IgD-negative memory B cell (primary cell): ENCODE measurements at regions not wholly inside any gene's neighbourhood (a gene's known extent, or its start where the extent isn't known, plus 50 kb on each side); places are given as distances from the start of the nearest gene placed in this dataset.

Experiments
- H3K27ac Mint-ChIP-seq, 3 donors: one replicate each; pipeline ENCODE4 v1.8.0; 2020 to 2022; ENCODE audit warnings: mild to moderate bottlenecking in 3 of 3, mixed read lengths in 3 of 3, moderate library complexity in 1 of 3
- H3K27me3 Mint-ChIP-seq: one replicate; pipeline ENCODE4 v1.8.0; 2021; ENCODE audit warnings: mixed read lengths
- H3K36me3 Mint-ChIP-seq: one replicate; pipeline ENCODE4 v1.8.0; 2020; ENCODE audit warnings: mild to moderate bottlenecking, mixed read lengths
- H3K4me1 Mint-ChIP-seq, 3 donors: one replicate each; pipeline ENCODE4 v1.8.0; 2020 to 2022; ENCODE audit warnings: mixed read lengths in 3 of 3, mild to moderate bottlenecking in 1 of 3
- H3K4me3 Mint-ChIP-seq, 4 donors: one replicate each; pipeline ENCODE4 v1.8.0; 2020 to 2022; ENCODE audit warnings: mild to moderate bottlenecking in 4 of 4, mixed read lengths in 4 of 4, moderate library complexity in 3 of 4
- H3K9me3 Mint-ChIP-seq, 3 donors: one replicate each; pipeline ENCODE4 v1.8.0; 2020 to 2021; ENCODE audit warnings: mixed read lengths in 3 of 3, mild to moderate bottlenecking in 1 of 3

DNA sequence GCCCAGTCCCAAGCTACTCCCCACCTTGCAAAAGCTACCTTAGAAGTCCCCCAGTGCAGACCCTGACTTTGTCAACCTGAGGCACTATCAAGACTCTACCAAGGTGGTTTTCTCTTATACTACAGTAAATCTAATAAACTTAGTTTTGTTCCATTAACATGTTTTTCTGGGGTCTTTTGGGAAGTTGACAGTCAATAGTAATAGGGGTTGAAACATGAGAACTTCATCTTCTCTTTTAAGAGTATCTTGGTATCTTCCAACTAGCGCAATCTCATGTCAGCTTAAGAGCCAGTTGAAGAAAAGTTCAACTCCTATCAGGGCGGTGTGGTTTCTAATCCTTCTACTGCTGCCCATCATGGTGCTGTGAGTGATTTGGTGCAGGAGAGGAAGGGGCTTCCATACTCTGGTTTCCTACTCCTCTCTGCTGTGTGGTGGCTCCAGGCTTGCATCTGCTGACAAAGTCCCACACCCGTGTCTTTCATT is 164.2 kb downstream of the FOXA2 start:
- Mint-ChIP-seq H3K27ac (no peak overlapping the region), H3K4me1 (no peaks in the 10 kb centered on the region), H3K36me3 (no peaks in the 10 kb centered on the region)

DNA sequence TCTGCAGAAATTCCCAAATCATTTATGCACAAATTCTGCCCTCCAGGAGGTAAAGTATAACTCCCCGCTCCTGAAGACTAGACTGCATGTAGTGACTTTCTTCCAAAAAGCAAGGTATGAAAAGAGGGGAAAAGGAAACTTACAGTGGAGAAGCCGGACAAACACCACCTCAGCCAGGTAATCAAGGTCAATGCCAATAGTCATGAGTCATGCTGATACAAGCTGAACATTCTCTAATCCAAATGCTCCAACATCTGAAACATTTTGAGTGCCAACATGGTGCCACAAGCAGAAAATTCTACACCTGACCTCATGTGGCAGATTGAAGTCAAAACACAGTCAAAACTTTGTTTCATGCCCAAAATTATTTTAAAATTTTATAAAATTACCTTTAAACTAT is 165.6 kb downstream of the FOXA2 start:
- peaks cover 0 to 2% (median 0%) of the 10 kb centered on the region in 3 donors for H3K9me3 Mint-ChIP-seq
- H3K36me3 Mint-ChIP-seq: no peaks in the 10 kb centered on the region
- H3K27me3 Mint-ChIP-seq: no peaks in the 10 kb centered on the region
- H3K4me1 Mint-ChIP-seq: no peaks in the 10 kb centered on the region
- peak overlapping the region in 1 of 3 donors; percentile 2 for H3K27ac Mint-ChIP-seq
- H3K4me3 Mint-ChIP-seq: no peak overlapping the region

More for the DNA sequence above, 164.2 kb downstream of the FOXA2 start:
- Mint-ChIP-seq H3K27me3 (no peaks in the 10 kb centered on the region), H3K4me3 (no peak overlapping the region), H3K9me3 (peaks cover 2 to 3% (median 3%) of the 10 kb centered on the region in 3 donors)

DNA sequence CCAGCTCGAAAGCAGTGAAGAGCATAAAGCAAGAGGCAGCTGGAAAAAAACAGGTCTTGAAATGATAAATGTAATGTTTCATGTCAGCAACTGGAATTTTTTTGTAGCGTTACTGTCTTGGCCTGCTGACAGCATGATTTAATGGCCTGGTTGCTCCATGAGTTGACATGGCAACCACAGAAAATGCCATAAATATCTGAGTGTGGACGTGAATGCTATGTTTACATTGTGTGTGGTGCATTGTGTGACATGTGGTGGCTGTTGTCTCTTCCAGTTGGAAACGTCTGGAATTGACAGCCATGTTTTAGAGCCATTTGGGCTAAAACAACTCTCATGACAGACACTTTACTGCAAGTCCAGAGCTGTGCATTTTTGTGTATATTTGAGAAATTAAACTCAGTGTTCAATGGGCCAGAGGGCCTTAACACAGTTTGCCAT is 170.0 kb downstream of the FOXA2 start:
- Mint-ChIP-seq H3K4me1 (no peaks in the 10 kb centered on the region), H3K27ac (no peak overlapping the region), H3K36me3 (no peaks in the 10 kb centered on the region), H3K27me3 (no peaks in the 10 kb centered on the region), H3K9me3 (peaks cover 0 to 4% (median 2%) of the 10 kb centered on the region in 3 donors), H3K4me3 (no peak overlapping the region)

DNA sequence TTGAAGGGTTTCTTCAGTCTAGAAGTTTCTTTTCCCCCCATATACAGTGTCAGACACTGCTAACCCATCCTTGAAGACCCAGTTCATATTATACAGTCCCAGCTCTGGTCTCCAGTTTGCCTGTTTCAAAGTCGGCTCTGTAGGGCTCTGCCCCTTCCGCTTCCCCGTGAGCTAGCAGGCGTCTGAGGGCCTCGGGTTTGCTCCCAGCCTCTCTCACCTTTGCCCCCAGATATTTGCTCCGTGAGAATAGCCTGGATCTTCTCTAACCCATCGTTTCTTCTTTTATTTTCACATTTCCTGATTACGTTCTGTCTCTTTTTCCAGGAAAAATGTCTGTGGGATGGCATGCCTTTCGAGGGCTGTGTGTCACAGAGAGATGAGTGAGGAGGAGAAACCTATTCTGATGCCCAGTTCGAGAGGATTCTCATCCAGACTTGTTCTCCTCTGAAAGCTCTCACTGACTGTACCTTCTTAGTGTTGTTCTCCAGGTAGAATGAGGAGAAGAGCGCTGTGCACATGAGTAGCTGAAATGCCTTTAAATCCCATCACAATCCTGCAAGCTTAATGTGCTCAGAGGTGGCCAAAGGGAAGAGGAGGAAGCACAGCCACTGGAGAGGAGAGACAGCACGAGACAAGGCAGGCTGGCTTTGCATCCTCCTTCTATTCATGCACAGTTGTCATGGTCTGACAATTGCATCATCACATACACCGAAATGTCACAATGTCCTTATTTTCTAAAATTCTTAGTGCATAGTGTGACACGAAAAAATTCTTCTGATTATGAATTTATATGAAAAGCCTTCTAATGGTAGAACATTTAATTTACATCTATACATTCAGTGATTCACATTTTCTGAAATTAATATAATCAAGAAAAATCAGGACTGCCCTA is 171.1 kb downstream of the FOXA2 start:
- H3K4me3 Mint-ChIP-seq: no peak overlapping the region
- H3K27me3 Mint-ChIP-seq: no peaks in the 10 kb centered on the region
- H3K9me3 Mint-ChIP-seq: peaks cover 2 to 7% (median 7%) of the 10 kb centered on the region in 3 donors
- H3K36me3 Mint-ChIP-seq: no peaks in the 10 kb centered on the region
- H3K4me1 Mint-ChIP-seq: no peaks in the 10 kb centered on the region
- H3K27ac Mint-ChIP-seq: no peak overlapping the region

DNA sequence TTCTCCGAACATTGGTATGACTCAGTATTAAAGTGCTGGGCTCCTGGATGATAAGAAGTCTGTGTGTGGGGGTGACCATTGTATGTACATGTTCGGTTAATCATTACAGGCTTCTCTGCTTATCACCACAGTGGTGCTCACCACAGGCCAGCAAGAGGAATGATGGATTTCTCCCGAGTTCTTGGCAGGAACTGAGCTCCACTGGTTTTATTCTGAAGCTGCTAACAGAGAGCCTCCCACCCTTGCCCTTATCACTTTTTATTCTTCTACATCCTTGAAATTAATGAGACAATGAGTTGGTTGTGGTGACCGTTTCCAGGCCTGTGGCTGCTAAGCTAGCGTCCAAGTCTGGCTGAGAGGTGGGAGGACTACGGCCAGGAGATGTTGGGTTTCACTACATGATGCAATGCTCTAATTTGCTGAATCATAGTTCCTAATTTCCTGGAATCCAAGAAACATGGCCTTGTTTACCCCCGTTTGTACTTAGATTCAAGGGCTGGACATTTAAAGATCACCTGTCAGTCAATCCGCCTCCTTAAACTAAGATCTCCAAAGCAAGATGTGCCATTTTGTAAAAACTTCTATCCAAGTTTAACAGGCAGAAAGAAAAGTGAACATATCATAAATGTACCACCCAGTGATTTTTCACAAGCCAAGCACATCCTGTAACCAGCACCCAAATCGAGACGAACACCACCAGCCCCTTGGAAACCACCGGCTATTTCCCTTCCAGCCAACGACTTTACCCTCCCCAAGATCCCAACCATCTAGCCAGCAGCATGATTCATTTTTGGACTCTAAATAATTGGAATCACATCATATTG is 172.5 kb downstream of the FOXA2 start:
- H3K36me3 Mint-ChIP-seq: no peaks in the 10 kb centered on the region
- H3K9me3 Mint-ChIP-seq: peaks cover 2 to 7% (median 7%) of the 10 kb centered on the region in 3 donors
- no peak overlapping the region for H3K4me3 Mint-ChIP-seq
- H3K4me1 Mint-ChIP-seq: no peaks in the 10 kb centered on the region
- H3K27me3 Mint-ChIP-seq: no peaks in the 10 kb centered on the region
- H3K27ac Mint-ChIP-seq: no peak overlapping the region

GRCh38 chr20:22411286-22411626 is 173.1 kb downstream of the FOXA2 start:
- no peaks in the 10 kb centered on the region for H3K4me1 Mint-ChIP-seq
- H3K27me3 Mint-ChIP-seq: no peaks in the 10 kb centered on the region
- H3K36me3 Mint-ChIP-seq: no peaks in the 10 kb centered on the region
- H3K27ac Mint-ChIP-seq: no peak overlapping the region
- H3K9me3 Mint-ChIP-seq: peaks cover 2 to 7% (median 7%) of the 10 kb centered on the region in 3 donors
- H3K4me3 Mint-ChIP-seq: no peak overlapping the region

GRCh38 chr20:22410556-22411130 is 173.7 kb downstream of the FOXA2 start:
- H3K36me3 Mint-ChIP-seq: no peaks in the 10 kb centered on the region
- peaks cover 2 to 7% (median 7%) of the 10 kb centered on the region in 3 donors for H3K9me3 Mint-ChIP-seq
- H3K27ac Mint-ChIP-seq: no peak overlapping the region
- H3K27me3 Mint-ChIP-seq: no peaks in the 10 kb centered on the region
- H3K4me1 Mint-ChIP-seq: no peaks in the 10 kb centered on the region
- H3K4me3 Mint-ChIP-seq: no peak overlapping the region

GRCh38 chr20:22408521-22409402 is 175.6 kb downstream of the FOXA2 start:
- H3K4me3 Mint-ChIP-seq: no peak overlapping the region
- H3K4me1 Mint-ChIP-seq: peaks cover 0 to 2% (median 0%) of the 10 kb centered on the region in 3 donors
- peaks cover 2 to 7% (median 7%) of the 10 kb centered on the region in 3 donors for H3K9me3 Mint-ChIP-seq
- peaks cover 1% of the 10 kb centered on the region for H3K27me3 Mint-ChIP-seq
- H3K36me3 Mint-ChIP-seq: no peaks in the 10 kb centered on the region
- H3K27ac Mint-ChIP-seq: no peak overlapping the region

- peaks cover 5% of the 10 kb centered on the region for H3K27me3 Mint-ChIP-seq
- H3K4me3 Mint-ChIP-seq: peak overlapping the region in 1 of 4 donors; percentile 18
- peaks cover 0 to 7% (median 7%) of the 10 kb centered on the region in 3 donors for H3K9me3 Mint-ChIP-seq
Observed at GRCh38 chr20:22407237-22408193, 176.9 kb downstream of the FOXA2 start.

DNA sequence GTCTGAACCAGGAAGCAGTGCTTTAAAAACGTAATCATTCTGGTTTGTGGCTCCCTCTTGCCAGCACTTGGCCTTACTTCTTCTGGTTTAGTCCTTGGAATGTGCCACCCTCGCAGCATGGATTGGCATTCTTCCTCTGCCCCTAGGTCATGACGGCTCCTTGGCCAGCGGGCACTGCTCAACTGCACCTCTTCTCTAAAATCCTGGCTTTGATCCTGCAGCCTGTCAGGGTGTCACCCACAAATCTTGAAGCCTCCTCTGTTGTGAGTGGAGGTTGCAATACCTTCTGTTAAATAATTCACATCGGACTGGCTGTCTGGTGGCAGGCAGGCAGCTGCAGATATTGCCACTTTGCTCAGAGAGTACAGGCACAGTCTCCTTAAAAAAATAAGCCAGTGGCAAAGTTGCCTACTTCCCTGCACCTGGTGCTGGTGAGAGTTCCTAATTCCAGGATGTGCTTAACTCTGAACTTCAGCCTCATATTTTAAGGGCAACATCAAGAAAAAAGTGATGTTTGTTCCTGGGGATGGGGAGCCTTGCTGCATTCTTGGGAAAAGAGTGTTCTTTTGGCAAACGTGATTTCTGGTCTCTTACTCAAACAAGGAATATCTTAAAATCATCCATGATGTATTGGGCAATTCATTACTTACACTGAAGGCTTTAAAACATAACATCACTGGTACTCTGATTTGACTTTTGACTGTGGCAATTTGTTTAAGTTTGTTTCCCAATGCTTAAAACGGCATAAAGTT is 179.8 kb downstream of the FOXA2 start:
- Mint-ChIP-seq H3K9me3 (peaks cover 0 to 7% (median 7%) of the 10 kb centered on the region in 3 donors), H3K27ac (no peak overlapping the region), H3K4me1 (peaks cover 2 to 6% (median 2%) of the 10 kb centered on the region in 3 donors), H3K4me3 (no peak overlapping the region), H3K36me3 (no peaks in the 10 kb centered on the region), H3K27me3 (peaks cover 6% of the 10 kb centered on the region)

More at GRCh38 chr20:22407237-22408193, 176.9 kb downstream of the FOXA2 start:
- no peaks in the 10 kb centered on the region for H3K36me3 Mint-ChIP-seq
- H3K4me1 Mint-ChIP-seq: peaks cover 2 to 6% (median 2%) of the 10 kb centered on the region in 3 donors
- H3K27ac Mint-ChIP-seq: no peak overlapping the region

DNA sequence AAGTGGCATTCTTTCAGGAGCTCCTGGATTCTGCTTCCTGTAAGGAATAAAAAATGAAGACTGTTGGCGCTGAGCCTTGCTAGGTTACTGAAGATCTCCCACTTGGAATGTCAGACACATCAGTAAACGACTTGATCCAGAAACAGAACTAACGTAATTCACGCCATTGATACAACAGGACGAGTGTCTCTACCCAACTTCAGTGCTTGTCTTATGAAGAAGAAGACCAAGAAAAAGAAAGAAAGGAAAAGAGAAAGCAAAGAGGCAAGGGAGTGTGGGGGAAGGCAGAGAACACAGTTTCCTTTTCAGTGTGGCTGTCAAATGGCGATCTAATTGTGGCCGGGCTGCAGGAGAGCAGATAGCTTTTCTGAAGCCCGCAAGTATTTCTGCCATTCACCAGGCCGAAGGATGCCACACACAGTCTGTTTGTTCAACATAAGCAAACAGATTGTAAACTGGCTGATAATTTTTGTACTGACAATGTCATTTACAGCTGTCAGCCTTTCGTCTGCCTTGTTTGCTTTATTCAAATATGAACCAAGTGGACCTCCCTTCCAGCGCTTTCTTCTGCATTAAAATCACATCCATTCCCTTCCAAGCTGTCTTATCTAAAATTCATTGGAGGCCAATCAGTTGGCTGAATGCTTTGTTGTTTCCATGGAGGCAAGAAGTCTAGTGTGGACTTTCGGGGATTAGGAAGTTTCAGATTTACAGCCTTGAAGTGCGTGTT is 180.6 kb downstream of the FOXA2 start:
- H3K4me3 Mint-ChIP-seq: peak overlapping the region; percentile 3 to 18 (median 16)
- no peaks in the 10 kb centered on the region for H3K36me3 Mint-ChIP-seq
- H3K27ac Mint-ChIP-seq: no peak overlapping the region
- H3K4me1 Mint-ChIP-seq: peaks cover 2 to 6% (median 2%) of the 10 kb centered on the region in 3 donors
- peaks cover 0 to 2% (median 2%) of the 10 kb centered on the region in 3 donors for H3K9me3 Mint-ChIP-seq
- peaks cover 6% of the 10 kb centered on the region for H3K27me3 Mint-ChIP-seq

GRCh38 chr20:22403022-22403631 is 181.2 kb downstream of the FOXA2 start:
- Mint-ChIP-seq H3K27me3 (peaks cover 6% of the 10 kb centered on the region), H3K4me1 (peaks cover 2 to 6% (median 2%) of the 10 kb centered on the region in 3 donors), H3K4me3 (peak overlapping the region in 2 of 4 donors; percentile 3 to 9), H3K36me3 (no peaks in the 10 kb centered on the region), H3K27ac (no peak overlapping the region), H3K9me3 (peaks cover 0 to 2% (median 0%) of the 10 kb centered on the region in 3 donors)
